ENCODE measurements at regions not wholly inside any gene's neighbourhood (a gene's known extent, or its start where the extent isn't known, plus 50 kb on each side); places are given as distances from the start of the nearest gene placed in this dataset.

DNA sequence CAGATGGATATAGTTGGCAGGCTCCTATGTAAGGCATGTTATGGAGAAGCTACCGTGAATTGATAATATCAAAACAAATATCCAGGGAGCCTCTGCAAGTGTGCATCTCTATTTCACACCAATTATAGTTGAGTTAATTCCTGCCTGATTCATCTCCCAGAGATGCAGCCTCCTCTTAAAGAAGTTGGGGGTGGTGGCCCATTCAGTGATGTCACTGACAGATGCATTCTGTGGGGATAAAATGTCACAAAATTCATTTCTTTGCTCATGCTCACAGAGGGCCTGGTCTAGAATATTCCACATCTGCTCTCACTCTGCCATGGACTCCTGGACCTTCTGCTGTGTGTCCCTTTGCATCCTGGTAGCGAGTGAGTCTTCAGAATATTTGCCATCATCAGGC lies 189.1 kb upstream of the PRSS1 start:
- TF ChIP-seq POLR2A (IDR thresholded peaks at IDR 0.05; ENCODE audit: low read depth, low read length): no peak
- DNase-seq (ENCODE audit: insufficient read length, low spot score): no peak
- FAIRE-seq: no peak

DNA sequence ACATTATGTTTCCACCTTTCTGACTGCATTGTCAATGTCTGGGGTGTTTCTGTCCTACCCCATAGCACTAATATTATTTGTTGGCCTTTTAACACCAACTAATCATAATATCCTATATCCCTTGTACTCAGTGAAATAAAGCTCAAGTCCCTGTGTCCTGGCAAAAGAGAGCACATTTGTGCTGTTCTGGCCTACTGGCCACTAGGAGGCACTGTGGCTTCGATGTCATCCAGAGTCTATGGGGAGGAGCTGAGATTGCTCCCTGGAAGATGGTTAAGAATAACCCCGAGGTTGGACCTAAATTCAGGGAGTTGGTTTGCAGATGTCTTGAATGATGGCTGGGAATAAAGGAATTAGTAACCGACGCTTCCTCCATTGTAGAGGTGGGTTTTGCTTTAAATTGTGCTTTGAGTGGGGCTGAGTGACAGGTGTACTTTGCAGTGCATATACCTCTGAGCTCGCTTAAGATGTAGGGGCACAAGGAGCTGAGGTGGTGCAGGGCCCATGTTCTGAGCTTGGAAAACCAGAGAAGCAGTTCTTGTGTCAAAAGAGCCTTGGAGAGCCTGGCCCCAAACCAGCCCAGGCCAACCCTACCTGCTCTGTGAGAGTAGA lies 191.2 kb upstream of the PRSS1 start:
- DNase-seq (ENCODE audit: insufficient read length, low spot score): peak; percentile 34
- FAIRE-seq: no peak
- no peak for TF ChIP-seq POLR2A (IDR thresholded peaks at IDR 0.05; ENCODE audit: low read depth, low read length)

DNA sequence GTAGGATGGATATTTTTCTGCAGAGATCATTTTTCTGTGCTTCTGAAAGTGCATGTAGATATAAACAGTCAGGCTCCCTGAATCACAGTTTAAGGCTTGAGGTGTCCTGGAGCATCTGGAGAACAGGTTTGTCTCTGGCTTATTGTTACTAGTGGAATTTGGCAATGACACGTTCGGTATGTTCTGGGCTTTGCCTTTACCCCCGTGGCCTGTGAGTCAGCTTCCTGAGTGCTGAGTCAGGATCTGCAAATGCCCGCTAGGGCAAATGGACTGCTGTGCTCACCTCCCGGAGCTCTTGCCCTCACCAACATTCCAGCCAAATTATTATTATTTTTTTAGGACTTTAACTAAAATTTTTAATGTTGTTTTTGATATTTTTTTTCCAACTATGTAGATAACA lies 192.5 kb upstream of the PRSS1 start:
- FAIRE-seq (no peak), DNase-seq (ENCODE audit: insufficient read length, low spot score) (peak; percentile 58)
- no peak for TF ChIP-seq POLR2A (IDR thresholded peaks at IDR 0.05; ENCODE audit: low read depth, low read length)

DNA sequence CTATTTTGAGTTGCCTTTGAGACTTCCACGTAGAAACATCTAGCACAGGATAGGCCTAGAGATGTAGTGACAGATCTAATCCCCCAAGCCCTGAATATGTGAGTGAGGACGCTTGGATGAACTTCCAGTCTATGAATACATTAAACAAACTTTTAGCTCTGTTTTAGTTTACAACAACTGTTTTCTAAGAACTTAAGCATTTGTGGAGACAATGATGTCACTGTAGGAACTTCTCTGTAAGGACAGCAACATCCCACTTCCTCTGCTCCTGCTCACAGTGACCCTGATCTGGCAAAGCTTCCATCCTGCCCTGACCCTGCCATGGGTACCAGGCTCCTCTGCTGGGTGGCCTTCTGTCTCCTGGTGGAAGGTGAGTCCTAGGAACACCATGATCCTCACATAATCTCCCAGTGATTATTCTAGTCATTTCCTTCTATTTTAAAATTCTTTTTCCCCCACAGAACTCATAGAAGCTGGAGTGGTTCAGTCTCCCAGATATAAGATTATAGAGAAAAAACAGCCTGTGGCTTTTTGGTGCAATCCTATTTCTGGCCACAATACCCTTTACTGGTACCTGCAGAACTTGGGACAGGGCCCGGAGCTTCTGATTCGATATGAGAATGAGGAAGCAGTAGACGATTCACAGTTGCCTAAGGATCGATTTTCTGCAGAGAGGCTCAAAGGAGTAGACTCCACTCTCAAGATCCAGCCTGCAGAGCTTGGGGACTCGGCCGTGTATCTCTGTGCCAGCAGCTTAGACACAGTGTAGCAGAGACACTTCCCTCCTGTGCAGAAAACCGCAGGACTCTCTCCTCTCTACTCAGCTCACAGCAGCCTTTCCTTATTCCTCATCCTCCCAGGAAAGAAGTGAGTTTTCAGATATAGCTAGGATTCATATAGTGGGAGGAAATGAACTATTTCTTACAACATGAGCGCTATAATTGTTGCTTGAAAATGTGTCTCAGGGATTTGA lies 194.4 kb upstream of the PRSS1 start:
- no peak for TF ChIP-seq POLR2A (IDR thresholded peaks at IDR 0.05; ENCODE audit: low read depth, low read length)
- no peak for DNase-seq (ENCODE audit: insufficient read length, low spot score)
- FAIRE-seq: no peak

DNA sequence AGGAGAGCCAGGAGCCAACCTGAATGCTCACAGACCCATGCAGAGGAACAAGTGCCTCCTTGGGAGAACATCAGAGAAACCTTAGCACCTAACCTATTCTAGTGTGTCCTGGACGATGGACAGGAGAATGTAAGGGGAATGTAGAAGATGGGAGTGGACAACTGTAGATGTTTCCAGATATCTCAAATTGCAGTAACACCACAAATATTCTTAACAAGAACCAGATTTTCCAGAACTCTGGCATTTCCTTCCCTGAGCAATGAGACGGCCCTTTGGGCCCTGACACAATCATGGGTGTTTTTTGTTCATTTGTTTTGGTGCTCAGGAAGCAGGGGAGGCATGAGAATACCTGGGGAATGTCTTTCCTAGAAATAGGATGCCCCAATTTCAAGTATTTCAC lies 196.1 kb upstream of the PRSS1 start:
- FAIRE-seq (no peak), DNase-seq (ENCODE audit: insufficient read length, low spot score) (no peak)
- no peak for TF ChIP-seq POLR2A (IDR thresholded peaks at IDR 0.05; ENCODE audit: low read depth, low read length)

DNA sequence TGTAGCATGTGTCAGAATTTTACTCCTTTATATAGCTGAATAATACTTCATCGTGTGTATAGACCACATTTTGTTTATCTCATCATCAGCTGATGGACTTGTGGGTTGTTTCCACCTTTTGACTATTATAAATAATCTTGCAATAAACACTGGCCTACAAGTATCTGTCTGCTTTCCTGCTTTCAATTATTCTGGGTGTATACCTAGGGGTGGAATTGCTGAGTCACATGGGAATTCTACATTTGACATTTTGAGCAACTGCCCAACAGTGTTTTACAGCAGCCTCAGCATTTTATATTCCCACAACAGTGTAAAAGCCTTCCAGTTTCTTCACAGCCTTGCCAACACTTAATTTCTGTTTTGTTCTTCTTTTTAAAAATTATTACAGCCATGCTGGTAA lies 200.3 kb upstream of the PRSS1 start:
- TF ChIP-seq POLR2A (IDR thresholded peaks at IDR 0.05; ENCODE audit: low read depth, low read length): no peak
- no peak for FAIRE-seq
- no peak for DNase-seq (ENCODE audit: insufficient read length, low spot score)

DNA sequence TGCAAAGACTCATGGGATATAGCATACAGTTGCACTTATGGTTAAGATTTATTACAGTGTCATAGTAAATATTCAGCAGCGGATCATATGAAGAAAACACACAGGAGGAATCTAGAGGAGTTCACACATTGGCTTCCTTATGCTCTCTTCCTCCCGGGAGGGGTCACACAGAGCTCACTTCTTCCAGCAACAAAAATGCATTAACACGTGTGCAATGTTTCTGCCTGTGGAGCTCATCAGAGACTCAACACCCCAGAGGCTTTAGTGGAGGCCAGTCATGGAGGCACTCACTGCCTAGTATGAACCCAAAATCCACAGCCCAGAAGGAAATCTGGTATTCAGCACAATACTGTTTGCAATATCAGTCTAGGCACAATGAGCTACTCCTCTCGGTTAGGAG lies 202.8 kb upstream of the PRSS1 start:
- FAIRE-seq: no peak
- TF ChIP-seq POLR2A (IDR thresholded peaks at IDR 0.05; ENCODE audit: low read depth, low read length): no peak
- DNase-seq (ENCODE audit: insufficient read length, low spot score): no peak

DNA sequence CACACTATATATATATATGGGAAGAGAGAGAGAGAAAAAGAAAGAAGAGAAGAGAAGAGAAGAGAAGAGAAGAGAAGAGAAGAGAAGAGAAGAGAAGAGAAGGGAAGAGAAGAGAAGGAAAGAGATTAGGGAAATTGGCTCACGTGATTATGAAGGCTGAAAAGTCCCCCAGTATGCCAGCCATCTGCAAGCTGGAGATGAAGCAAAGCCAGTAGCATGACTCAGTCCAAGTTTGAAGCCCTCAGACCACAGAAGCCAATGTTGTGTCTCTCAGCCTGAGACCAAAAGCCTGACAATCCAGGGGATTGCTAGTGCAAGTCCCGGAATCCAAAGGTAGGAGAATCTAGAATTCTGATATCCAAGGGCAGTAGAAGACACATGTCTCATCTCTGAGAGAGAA lies 206.3 kb upstream of the PRSS1 start:
- DNase-seq (ENCODE audit: insufficient read length, low spot score) (no peak), FAIRE-seq (no peak)
- no peak for TF ChIP-seq POLR2A (IDR thresholded peaks at IDR 0.05; ENCODE audit: low read depth, low read length)

DNA sequence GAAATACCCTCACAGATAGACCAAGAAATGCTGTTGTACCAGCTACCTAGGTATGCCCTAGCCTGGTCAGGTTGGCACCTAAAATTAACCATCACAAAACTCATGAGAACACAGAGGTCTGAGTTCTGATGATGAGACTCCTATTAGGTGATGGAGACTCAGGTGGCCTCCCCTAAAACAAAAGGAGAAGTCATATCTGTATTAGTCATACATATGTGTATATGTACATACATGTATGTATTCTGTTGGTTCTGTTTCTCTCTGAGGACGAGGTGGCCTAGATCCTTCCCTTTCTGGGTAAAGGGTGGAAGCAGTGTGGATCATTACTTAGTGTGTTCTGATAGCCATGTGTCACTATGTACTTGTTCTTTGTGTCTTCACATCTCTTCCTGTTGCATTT lies 207.2 kb upstream of the PRSS1 start:
- FAIRE-seq (no peak), DNase-seq (ENCODE audit: insufficient read length, low spot score) (no peak)
- no peak for TF ChIP-seq POLR2A (IDR thresholded peaks at IDR 0.05; ENCODE audit: low read depth, low read length)

DNA sequence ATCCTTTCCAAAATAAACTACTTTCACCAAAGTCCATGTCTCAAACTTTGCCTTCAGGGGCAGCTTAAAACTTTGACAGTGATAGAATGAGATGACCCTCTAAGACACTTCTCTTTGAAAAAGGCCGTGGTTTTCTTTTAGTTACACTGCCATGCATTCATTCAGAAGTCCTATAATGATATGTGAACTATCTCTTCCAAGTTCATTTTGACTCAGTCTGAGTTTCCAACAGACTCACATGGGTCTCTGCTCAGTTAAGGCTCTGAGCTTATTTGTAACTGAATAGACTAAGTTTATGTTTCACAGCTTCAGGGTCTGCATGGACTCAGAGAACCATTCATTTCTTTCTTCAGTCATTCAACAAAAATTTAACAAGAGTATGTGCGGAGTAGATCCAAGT lies 208.9 kb upstream of the PRSS1 start:
- no peak for TF ChIP-seq POLR2A (IDR thresholded peaks at IDR 0.05; ENCODE audit: low read depth, low read length)
- DNase-seq (ENCODE audit: insufficient read length, low spot score) (no peak), FAIRE-seq (no peak)

DNA sequence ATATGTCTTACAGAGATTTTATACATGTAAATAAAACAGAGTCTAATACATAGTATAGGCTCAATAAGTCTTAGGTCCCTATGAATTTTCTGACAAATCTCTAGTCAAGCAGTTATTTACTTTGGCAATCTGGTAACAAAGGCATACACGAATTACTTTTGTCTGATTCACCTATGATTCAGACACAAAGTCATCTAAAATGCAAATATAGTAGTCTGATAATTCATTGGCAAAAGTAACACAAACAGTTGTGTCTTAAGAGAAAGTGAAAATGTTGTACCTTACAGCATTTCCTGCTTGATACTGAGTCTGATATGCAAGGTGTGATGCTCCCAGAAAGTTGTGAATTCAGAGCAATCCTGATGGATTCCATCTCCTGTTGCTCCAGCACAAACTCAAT lies 209.4 kb upstream of the PRSS1 start:
- TF ChIP-seq POLR2A (IDR thresholded peaks at IDR 0.05; ENCODE audit: low read depth, low read length): no peak
- no peak for DNase-seq (ENCODE audit: insufficient read length, low spot score)
- FAIRE-seq: no peak

DNA sequence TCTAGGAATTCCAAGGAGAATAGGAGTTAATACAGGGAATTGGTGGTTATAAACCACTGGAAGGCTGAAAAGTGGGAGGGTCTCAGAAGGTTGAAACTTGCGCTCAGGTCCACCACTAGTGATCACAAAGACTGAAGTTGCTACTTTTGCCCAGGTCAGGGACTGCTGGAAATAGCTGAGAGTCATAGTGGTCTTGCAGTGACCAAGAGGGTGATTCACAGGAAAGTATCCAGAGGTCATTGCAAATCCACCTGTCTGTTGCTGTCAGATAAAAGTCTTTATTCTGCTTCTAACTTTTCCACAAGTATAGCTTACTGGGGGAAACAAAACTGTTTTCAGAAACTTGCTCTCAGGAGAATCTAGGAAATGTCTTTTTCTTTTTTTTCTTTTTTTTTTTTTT lies 211.5 kb upstream of the PRSS1 start:
- TF ChIP-seq POLR2A (IDR thresholded peaks at IDR 0.05; ENCODE audit: low read depth, low read length): no peak
- FAIRE-seq: no peak
- DNase-seq (ENCODE audit: insufficient read length, low spot score): no peak

DNA sequence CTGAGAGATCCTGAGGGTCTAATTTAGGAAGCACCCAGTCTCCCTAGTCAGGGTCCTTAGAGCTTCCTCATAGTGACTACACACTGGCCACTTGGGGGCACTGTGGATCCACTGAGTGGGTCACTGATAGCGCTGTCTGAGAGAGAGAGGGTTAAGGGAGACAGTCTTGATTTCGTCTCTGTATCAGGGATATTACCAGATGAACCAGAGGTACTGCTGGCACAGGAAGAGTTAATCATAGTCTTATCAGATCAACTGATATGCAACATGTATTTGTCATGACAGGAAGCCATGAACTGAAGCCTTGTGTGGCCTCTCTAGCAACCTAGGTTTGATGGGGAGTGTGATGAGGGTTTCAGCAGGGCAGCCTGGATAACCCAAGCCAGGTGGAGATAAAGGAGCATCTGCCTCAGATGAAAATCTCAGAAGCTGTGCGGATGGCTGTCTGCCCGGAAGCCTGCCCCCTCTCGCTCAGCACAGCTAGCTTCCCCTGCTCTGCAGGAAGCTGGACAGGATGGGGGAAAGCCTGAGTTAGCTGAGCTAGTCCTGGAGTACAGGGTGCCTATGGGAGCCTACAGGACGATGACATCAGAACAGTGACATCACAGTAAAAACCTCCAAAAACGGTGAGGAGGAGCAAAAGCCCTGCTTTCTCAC lies 214.0 kb upstream of the PRSS1 start:
- no peak for TF ChIP-seq POLR2A (IDR thresholded peaks at IDR 0.05; ENCODE audit: low read depth, low read length)
- no peak for FAIRE-seq
- peak; percentile 43 for DNase-seq (ENCODE audit: insufficient read length, low spot score)

DNA sequence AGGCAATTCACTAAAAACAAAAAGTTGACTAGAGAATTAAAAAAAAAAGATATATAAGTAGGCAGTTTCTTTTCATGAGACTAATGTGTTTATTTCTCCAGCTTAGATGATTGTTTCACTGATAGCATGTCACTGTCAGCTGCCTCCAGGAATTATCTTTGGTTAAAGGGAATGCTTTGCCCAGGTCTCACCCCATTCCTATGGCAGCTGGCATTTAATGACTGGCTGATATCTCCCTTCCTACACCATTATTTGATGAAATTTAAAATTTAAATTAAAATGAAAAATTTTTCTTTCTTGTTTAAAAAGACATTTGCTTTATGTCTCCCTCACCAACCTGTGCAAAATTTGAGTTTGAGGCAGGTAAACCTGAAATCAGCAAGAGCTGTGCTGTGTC lies 214.5 kb upstream of the PRSS1 start:
- TF ChIP-seq POLR2A (IDR thresholded peaks at IDR 0.05; ENCODE audit: low read depth, low read length): no peak
- FAIRE-seq (no peak), DNase-seq (ENCODE audit: insufficient read length, low spot score) (no peak)
